Fibroblast of pulmonary artery (primary cell): ENCODE measurements at regions not wholly inside any gene's neighbourhood (a gene's known extent, or its start where the extent isn't known, plus 50 kb on each side); places are given as distances from the start of the nearest gene placed in this dataset.

Experiments used
- DNase-seq: peaks from one replicate; pipeline ENCODE4 v3.0.0-alpha.2; 2010; ENCODE audit warnings: low read depth
- H3K4me3 ChIP-seq: replicated peaks from 2 replicates; pipeline ENCODE4 v1.5.1; 2011; ENCODE audit warnings: low read depth, mild to moderate bottlenecking, control low read depth, low read length, moderate library complexity
- TF ChIP-seq, protein P1 (sequence below): IDR thresholded peaks from 2 replicates; pipeline ENCODE4 v1.5.1; 2011; ENCODE audit warnings: mild to moderate bottlenecking, control low read depth, low read length, inconsistent platforms; ENCODE audit errors: missing control alignments

DNA sequence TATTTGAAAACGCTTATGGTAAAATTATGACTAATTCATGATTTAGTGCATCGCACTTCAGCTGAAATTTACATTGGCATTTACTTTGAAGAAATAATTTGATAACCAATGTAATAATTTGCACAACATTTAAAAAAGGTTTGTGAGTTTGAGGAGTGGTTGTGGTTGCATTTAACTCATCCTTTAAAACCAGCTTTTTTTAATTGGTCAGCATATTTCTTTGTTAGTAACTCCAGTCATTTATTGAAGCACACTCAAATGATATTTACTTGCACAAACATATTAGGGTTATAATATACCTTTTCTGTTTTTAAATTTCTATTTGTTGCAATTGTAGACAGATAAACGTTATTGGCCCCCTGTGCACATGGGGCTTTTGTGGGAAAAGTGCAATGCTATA, 78.1 kb upstream of the AHI1 start:
- DNase-seq, result no peak
- TF ChIP-seq, protein P1, sequence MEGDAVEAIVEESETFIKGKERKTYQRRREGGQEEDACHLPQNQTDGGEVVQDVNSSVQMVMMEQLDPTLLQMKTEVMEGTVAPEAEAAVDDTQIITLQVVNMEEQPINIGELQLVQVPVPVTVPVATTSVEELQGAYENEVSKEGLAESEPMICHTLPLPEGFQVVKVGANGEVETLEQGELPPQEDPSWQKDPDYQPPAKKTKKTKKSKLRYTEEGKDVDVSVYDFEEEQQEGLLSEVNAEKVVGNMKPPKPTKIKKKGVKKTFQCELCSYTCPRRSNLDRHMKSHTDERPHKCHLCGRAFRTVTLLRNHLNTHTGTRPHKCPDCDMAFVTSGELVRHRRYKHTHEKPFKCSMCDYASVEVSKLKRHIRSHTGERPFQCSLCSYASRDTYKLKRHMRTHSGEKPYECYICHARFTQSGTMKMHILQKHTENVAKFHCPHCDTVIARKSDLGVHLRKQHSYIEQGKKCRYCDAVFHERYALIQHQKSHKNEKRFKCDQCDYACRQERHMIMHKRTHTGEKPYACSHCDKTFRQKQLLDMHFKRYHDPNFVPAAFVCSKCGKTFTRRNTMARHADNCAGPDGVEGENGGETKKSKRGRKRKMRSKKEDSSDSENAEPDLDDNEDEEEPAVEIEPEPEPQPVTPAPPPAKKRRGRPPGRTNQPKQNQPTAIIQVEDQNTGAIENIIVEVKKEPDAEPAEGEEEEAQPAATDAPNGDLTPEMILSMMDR, result no peak
- H3K4me3 ChIP-seq, result no peak overlapping the region

DNA sequence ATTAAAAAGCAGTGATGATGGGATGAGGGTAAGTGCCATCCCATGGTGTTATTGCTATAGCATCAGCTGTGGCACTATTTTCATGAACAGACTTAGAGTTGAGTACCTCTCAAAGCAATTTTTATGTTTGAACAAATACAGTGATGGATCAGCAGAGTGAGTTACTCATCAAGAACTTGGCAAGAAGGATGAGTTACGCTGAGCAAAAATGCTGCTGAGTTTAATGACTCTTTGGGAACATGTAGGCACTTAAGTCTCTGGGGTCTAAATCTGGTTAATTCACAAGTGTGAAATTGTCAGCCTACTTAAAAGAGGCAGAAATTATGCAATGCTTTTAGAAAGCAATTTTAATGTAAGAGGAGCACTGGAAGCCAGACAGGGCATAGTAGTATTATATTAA, 78.5 kb upstream of the AHI1 start:
- peak; percentile 49 for DNase-seq
- TF ChIP-seq, protein P1, result no peak

DNA sequence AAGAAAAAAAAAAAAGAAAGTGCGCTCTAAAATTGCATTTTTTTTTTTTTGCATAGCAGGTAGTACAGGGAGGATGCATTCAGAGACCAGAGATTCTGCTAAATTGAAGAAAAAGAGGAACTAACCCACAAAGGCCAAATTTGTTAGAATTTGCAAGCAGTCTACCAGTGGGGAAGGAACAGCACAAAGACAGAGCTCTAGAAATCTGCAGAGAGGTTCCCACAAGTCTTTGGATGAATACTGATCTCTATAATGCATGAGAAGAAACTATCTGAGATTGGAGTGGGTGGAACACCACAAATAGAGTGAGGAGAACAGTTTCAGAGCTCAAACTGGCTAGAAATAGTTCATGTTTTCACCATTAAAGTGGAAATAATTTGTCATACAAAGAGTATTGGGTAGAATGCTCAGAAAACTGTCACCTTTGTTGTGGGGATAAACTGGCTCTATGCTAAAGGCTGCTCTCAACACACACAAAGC, 79.6 kb upstream of the AHI1 start:
- no peak overlapping the region for H3K4me3 ChIP-seq
- DNase-seq, result no peak

More for the DNA sequence above, 78.5 kb upstream of the AHI1 start:
- no peak overlapping the region for H3K4me3 ChIP-seq

DNA sequence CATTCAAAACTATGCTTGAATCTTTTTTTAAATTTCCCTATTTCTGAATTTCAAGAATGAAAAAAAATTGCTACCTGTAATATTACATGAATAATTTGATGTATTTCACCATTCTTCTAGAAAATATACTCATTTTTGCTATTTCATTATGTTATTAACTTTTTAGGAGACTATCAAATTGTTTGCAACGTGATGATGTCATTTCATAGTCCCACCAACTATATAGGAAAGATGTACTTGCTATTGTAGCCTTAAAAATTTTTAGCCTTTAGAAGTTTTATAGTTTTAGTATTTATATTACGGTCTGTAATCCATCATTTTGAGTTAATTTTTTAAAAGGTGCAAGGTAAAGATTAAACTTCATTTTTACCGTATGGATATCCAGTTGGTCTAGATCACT, 81.4 kb upstream of the AHI1 start:
- no peak for DNase-seq
- TF ChIP-seq, protein P1, result no peak
- no peak overlapping the region for H3K4me3 ChIP-seq

More for the DNA sequence above, 79.6 kb upstream of the AHI1 start:
- TF ChIP-seq, protein P1, result no peak

DNA sequence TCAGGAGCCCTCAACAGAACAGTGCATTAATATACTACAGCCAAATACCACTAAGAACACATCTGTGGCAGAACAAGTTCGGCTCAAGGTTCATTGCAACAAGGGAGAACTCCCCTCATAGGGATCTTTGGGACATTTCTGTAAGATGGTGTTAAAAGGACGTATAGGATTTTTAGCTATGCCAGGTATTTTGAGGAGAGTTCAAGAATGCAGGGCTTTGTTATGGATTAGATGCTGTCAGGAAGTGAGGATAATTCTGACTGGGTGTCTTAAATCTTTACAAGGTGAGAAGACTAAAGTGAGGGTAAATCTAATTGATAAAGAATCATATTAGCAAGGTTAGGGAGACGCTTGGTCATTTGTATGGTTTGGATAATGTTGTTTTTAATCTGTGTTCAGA, 83.7 kb upstream of the AHI1 start:
- DNase-seq, result no peak
- H3K4me3 ChIP-seq, result no peak overlapping the region
- TF ChIP-seq, protein P1, result no peak

DNA sequence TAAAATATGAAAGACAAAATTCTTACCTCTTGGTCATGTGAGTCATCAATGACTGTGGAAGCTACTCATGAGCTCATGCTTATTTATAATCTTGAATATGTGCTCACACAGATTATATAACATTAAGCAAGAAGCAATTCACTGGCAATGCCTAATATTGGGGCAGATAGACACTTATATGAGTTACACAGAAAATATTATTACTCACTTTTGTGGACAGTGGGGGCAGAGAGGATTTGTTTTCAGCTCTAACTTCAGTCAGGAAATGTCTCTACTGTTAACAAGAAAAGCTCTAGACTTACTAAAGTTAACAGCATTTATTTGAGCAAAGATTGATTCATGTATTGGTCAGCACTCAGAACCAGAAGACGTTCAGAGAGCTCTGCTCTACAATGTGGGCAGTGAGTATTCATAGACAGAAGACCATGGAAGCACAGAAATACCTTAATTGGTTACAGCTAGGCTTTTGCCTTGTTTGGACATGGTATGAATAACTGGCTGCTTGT, 85.8 kb upstream of the AHI1 start:
- peak; percentile 39 for DNase-seq
- TF ChIP-seq, protein P1, result no peak
- H3K4me3 ChIP-seq, result no peak overlapping the region

DNA sequence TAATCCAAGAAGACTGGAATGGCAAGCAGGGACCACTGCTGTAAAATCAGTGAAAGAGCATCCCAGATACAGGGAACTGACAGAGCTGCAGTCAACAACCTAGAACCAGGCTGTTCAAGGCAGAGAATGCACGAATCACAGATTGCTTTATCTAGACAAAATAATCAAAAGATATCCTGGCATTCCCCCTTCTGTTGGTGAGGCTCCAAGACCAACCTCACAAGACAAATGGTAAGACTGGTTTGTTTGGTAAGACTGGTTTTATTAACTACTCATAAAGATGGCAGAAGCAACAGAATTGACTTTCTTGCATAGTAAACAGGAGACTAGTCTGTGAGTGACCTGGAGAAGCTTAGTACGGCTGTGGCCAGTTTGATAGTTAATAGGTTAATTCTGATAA, 88.8 kb upstream of the AHI1 start:
- TF ChIP-seq, protein P1, result no peak
- H3K4me3 ChIP-seq, result no peak overlapping the region
- DNase-seq, result no peak
